GM06990 (cell line): ENCODE measurements at regions not wholly inside any gene's neighbourhood (a gene's known extent, or its start where the extent isn't known, plus 50 kb on each side); places are given as distances from the start of the nearest gene placed in this dataset.
"Not testable (repeated sequence)": the region's sequence is repeated elsewhere in the genome, so short reads cannot be mapped to it uniquely, and the experiment has no call there.

ENCODE experiments used
- DNase-seq: peaks from one replicate; pipeline ENCODE4 v3.0.0-alpha.2; 2011; ENCODE audit not compliant: insufficient read length; ENCODE audit errors: extremely low read depth
- H3K27me3 ChIP-seq: replicated peaks from 2 replicates; pipeline ENCODE4 v1.6.0; 2011; ENCODE audit warnings: low read length; ENCODE audit not compliant: control insufficient read depth, insufficient read depth
- H3K36me3 ChIP-seq: 2 replicates; pipeline ENCODE4 v1.5.1; 2011; ENCODE audit warnings: low read length; ENCODE audit not compliant: control insufficient read depth, insufficient read depth
- H3K4me3 ChIP-seq: replicated peaks from 2 replicates; pipeline ENCODE4 v1.5.1; 2011; ENCODE audit warnings: low read depth, mild to moderate bottlenecking, control low read depth, low read length
- TF ChIP-seq, protein P1 (sequence below): IDR thresholded peaks from 2 replicates; pipeline ENCODE4 v1.5.1; 2011; ENCODE audit warnings: low read length, control low read depth, mild to moderate bottlenecking, inconsistent platforms; ENCODE audit not compliant: insufficient read depth, poor library complexity, severe bottlenecking

DNA sequence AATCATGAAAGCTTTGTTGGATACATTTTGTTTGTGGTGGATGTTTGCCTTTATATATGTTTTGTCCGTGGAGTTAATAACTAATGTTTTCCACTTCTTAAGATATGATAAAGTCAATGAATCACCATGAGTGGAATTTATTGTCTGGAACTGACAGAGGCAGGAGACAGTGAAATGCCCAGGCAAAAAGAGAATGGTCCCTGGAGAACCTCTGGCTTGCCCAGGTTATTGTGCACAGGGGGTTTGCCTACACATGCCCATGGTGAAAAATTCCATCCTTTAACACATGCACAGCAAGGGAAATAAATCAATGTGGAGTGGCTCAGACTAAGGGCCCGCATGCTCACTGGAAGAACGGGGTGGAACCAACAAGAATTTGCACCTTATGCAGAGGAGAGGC lies 964.3 kb upstream of the GRIA3 start:
- no peak overlapping the region for H3K4me3 ChIP-seq
- TF ChIP-seq, protein P1, sequence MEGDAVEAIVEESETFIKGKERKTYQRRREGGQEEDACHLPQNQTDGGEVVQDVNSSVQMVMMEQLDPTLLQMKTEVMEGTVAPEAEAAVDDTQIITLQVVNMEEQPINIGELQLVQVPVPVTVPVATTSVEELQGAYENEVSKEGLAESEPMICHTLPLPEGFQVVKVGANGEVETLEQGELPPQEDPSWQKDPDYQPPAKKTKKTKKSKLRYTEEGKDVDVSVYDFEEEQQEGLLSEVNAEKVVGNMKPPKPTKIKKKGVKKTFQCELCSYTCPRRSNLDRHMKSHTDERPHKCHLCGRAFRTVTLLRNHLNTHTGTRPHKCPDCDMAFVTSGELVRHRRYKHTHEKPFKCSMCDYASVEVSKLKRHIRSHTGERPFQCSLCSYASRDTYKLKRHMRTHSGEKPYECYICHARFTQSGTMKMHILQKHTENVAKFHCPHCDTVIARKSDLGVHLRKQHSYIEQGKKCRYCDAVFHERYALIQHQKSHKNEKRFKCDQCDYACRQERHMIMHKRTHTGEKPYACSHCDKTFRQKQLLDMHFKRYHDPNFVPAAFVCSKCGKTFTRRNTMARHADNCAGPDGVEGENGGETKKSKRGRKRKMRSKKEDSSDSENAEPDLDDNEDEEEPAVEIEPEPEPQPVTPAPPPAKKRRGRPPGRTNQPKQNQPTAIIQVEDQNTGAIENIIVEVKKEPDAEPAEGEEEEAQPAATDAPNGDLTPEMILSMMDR = no peak
- DNase-seq = no peak
- no peaks in the 10 kb centered on the region for H3K27me3 ChIP-seq
- H3K36me3 ChIP-seq = no peaks in the 10 kb centered on the region

DNA sequence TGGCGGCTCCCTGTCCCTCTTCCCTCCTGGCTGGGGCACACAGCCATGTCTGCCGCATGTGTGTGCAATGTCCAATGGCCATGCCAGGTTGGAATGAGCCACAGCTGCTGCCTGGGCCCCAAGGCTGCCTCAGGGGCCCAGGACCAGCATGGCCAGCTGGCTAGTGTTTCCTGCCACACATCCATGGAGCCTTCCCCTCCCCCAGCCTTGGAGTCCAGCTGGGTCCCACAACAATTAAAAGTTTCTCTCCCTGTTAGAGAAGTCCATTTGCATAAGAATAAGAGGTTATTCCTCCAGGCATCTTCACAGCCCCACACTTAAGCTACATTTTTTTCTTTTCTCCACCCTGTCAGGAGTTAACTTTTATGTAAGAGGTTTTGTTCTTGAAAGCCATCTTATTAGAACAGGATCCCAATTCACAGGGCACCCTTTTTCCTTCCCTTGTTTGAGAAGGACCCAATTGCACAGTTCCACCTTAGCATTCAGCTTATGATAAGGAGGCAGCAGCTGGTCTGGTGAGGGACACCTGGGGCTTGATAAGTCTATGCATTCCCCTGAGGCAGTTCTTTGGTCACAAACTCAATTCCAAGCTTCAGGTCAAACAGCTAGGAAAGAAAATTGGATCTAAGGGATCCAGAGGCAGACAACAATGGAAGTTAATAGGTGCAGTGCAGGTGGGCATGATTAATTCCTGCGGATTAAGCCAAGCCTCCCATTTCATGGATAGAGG lies 963.3 kb upstream of the GRIA3 start:
- H3K4me3 ChIP-seq = no peak overlapping the region
- no peaks in the 10 kb centered on the region for H3K27me3 ChIP-seq
- no peak for DNase-seq

DNA sequence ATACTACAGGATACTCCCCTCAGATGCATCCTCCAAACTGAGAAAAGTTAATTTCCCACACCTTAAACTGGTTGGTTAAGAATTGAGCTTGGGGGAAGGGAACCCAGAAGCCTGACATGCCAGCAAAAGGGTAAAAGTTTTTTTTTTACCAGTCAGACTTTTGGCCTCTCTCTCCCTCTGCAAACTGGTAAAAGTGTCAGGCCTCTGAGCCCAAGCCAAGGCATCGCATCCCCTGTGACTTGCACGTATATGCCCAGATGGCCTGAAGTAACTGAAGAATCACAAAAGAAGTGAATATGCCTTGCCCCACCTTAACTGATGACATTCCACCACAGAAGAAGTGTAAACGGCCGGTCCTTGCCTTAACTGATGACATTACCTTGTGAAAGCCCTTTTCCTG lies 962.3 kb upstream of the GRIA3 start:
- not testable (repeated sequence) for H3K4me3 ChIP-seq, DNase-seq, H3K36me3 ChIP-seq, H3K27me3 ChIP-seq

More for the DNA sequence above, 963.3 kb upstream of the GRIA3 start:
- H3K36me3 ChIP-seq = no peaks in the 10 kb centered on the region
- TF ChIP-seq, protein P1 = no peak

DNA sequence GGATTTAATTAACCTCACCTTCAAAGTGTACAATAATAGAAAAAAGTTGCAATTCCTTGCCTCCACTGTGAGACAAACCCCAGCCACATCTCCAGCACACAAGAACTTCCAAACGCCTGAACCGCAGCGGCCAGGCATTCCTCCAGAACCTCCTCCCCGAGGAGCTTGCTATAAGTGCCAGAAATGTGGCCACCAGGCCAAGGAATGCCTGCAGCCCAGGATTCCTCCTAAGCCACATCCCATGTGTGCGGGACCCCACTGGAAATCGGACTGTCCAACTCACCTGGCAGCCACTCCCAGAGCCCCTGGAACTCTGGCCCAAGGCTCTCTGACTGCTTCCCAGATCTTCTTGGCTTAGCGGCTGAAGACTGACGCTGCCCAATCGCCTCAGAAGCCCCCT lies 959.9 kb upstream of the GRIA3 start:
- not testable (repeated sequence) for DNase-seq, H3K4me3 ChIP-seq, H3K36me3 ChIP-seq, H3K27me3 ChIP-seq

DNA sequence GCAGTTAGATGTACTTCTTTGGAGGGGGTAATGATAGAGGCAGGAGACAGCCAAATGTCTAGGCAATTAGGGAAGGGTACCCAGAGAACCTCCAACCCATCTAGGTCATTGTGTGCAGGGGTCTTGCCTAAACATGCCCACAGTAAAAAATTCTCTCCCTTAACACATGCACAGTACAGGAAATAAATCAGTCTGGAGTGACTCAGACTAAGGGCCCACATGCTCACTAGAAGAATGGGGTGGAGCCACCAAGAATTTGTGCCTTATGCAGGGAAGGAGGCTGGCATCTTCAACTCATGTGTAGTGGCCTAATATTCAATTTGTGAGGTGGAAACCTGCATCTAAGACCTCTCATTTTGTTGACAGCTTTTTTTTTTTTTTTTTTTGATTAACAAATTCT lies 945.3 kb upstream of the GRIA3 start:
- Histone ChIP-seq H3K4me3 (no peak overlapping the region), H3K36me3 (no peaks in the 10 kb centered on the region), H3K27me3 (no peaks in the 10 kb centered on the region)
- DNase-seq = no peak
- TF ChIP-seq, protein P1 = no peak

DNA sequence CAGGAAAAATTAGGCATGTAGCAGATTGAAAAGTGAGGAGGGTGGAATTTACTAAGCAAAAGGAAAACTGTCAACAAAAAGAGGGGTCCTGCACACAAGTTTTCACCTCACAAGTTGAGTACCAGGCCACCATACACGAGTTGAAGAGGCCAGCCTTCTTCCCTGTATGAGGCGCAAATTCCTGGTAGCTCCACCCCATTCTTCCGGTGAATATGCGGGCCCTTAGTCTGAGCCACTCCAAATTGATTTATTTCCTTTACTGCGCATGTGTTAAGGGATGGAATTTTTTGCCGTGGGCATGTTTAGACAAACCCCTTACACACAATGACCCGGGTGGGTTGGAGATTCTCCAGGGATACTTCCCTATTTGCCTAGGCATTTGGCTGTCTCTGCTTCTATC lies 942.1 kb upstream of the GRIA3 start:
- H3K4me3 ChIP-seq = no peak overlapping the region
- TF ChIP-seq, protein P1 = no peak
- H3K36me3 ChIP-seq = no peaks in the 10 kb centered on the region
- DNase-seq = no peak
- no peaks in the 10 kb centered on the region for H3K27me3 ChIP-seq

DNA sequence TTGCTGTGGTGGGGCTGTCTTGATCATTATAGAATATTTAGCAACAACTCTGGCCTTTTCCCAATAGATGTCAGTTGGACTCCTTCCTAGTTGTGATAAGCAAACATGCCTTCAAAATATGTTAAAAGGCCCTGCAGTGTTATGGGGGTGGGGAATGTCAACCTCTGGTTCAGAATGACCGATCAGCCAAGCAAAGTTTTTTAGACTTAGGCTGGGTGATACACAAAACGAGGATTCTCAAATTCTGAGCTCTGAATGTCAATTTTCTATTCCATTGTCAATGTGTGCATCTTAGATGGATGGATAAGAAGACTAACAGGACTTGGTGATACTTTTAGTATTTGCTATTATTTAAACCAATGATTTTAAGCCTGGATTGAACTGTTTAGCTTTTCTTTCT lies 940.0 kb upstream of the GRIA3 start:
- no peaks in the 10 kb centered on the region for H3K27me3 ChIP-seq
- H3K36me3 ChIP-seq = no peaks in the 10 kb centered on the region
- H3K4me3 ChIP-seq = no peak overlapping the region
- no peak for DNase-seq
- TF ChIP-seq, protein P1 = no peak
